ENCODE measurements at regions not wholly inside any gene's neighbourhood (a gene's known extent, or its start where the extent isn't known, plus 50 kb on each side); places are given as distances from the start of the nearest gene placed in this dataset.

DNA sequence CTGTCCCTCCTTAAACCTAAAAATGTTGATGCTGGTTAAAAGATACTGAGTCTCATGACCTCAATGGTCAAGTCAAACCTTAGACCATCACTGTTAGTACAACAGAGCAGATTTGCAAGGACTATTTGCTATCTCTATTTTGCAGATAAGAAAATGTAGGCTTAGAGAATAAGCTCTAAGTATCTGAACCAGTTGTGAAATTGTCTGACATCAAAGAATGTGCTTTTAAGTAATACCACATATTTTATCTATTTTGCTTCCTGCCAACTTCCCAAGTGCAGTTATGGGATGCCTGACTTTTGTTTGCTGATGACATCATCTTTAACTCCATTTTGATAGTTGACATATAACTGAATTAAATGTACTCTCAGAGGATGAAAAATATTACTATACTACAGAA, 83.6 kb upstream of the TMEM106B start:
- no peak overlapping the region for H3K27ac ChIP-seq
- no peak for DNase-seq (ENCODE audit: low spot score)
- TF ChIP-seq, protein P1, sequence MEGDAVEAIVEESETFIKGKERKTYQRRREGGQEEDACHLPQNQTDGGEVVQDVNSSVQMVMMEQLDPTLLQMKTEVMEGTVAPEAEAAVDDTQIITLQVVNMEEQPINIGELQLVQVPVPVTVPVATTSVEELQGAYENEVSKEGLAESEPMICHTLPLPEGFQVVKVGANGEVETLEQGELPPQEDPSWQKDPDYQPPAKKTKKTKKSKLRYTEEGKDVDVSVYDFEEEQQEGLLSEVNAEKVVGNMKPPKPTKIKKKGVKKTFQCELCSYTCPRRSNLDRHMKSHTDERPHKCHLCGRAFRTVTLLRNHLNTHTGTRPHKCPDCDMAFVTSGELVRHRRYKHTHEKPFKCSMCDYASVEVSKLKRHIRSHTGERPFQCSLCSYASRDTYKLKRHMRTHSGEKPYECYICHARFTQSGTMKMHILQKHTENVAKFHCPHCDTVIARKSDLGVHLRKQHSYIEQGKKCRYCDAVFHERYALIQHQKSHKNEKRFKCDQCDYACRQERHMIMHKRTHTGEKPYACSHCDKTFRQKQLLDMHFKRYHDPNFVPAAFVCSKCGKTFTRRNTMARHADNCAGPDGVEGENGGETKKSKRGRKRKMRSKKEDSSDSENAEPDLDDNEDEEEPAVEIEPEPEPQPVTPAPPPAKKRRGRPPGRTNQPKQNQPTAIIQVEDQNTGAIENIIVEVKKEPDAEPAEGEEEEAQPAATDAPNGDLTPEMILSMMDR (IDR thresholded peaks at IDR 0.05) = no peak
- H3K4me3 ChIP-seq = no peak overlapping the region

DNA sequence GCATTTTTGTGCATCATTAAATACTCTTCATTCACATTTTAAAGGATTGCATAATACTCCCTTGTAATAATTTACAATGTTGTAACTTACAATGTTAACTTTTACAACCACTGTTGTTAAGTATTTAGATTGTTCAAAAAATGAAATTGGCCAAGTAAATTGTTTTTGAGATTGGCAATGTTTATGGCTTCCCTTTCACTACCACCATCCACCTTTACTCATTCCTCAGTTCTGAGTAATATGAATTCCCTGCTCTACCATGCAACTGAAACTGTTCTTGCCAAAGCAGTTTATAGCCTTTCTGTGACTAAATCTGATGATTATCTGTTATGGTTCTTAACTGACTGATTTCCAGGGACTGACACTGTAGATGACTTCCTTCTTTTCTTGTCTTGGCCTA, 80.5 kb upstream of the TMEM106B start:
- no peak for DNase-seq (ENCODE audit: low spot score)
- Histone ChIP-seq H3K27ac (no peak overlapping the region), H3K4me3 (no peak overlapping the region)
- TF ChIP-seq, protein P1 (IDR thresholded peaks at IDR 0.05) = no peak

DNA sequence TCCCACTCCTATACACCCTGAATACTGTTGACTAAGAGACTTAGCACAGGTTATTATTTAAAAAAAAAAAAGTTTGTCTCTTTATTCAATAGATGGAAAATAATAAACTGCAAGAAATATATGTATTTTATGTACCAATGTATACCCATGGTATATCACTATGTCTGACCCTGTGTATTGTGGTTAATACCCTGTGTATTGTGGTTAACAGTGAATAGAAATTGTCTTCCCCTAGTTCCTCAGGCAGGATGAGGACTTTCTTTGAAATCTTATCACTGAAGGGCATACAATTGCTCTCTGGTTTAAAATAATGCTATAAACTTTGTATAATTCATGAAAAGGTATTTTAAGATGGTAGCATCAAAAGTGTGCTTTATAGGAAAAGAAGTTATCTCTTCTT, 80.0 kb upstream of the TMEM106B start:
- Histone ChIP-seq H3K27ac (no peak overlapping the region), H3K4me3 (no peak overlapping the region)
- TF ChIP-seq, protein P1 (IDR thresholded peaks at IDR 0.05) = no peak
- DNase-seq (ENCODE audit: low spot score) = no peak

DNA sequence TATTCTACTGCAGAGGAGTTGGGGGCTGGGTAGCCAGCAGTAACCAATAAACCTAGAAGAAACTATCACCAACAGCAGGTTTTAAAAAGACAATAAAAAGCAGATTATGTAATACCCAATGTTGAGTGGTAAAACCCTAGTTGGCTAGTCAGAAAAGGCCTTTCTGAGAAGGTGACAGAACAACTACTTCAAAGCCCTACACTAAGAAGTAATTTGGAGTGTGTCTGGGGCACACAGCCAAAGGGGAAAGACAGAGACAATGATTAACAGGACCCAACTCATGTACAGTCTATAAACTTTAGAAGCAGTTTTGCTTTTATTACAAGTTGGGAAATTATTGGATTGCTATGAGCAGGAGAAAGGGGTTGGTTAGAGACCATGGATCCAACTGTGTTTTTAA, 77.2 kb upstream of the TMEM106B start:
- Histone ChIP-seq H3K4me3 (no peak overlapping the region), H3K27ac (no peak overlapping the region)
- no peak for DNase-seq (ENCODE audit: low spot score)
- TF ChIP-seq, protein P1 (IDR thresholded peaks at IDR 0.05) = no peak

DNA sequence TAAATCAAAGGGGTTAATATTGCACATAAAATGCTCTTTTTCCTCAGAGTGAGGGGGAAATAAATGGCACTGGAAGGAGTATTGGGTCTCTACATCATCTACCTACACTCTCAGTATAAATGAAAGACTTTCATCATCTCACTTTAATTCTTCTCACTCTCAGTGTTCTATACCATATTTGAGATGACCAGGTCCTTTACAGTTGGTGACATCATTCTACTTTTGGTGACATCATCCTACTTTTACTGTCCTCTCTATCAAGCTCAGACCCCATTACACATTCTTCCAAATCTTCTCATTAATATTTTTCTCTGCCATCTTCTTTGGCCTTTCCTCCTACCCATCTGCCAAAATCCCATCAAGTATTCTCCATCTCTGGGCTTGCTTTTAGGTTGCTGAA, 74.6 kb upstream of the TMEM106B start:
- H3K4me3 ChIP-seq = no peak overlapping the region
- no peak for DNase-seq (ENCODE audit: low spot score)
- TF ChIP-seq, protein P1 (IDR thresholded peaks at IDR 0.05) = no peak
- no peak overlapping the region for H3K27ac ChIP-seq

DNA sequence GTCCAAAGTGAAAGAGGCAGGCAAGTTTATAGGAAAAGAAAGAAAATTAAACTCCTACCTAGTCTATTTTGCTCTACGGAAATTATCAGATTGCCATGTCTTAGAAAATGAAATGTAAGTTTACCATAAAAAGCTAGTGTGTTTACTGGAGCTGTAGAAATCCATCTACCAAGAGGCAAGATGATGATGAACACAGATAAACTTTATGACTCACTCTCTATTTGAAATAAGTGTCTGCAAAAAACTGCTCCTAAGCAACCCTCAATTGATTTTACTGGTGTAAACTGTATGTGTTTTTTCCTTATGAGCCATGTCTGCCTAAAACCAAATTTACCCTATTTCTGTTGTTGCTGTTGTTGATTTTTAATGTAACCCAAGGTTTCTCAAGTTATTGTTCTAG, 73.8 kb upstream of the TMEM106B start:
- no peak overlapping the region for H3K27ac ChIP-seq
- no peak overlapping the region for H3K4me3 ChIP-seq
- TF ChIP-seq, protein P1 (IDR thresholded peaks at IDR 0.05) = no peak
- DNase-seq (ENCODE audit: low spot score) = no peak

DNA sequence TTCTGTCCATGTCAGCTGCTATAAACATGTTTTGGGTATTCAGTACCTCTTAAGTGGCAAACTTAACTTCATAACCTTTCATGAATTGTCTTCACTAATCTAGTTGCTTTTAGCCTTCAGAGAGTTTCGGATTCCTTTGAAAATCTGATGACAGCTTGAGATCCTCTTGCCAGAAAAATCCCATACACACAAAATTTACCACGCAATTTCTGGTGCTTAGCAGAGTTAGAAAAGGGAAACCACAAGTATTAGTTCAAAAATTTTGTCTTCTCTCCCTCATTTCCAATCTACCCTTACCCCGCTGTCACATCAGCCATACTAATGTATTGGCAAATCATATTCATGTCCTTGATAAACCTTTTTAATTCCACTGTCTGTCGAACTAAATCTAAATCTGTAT, 72.7 kb upstream of the TMEM106B start:
- no peak overlapping the region for H3K4me3 ChIP-seq
- TF ChIP-seq, protein P1 (IDR thresholded peaks at IDR 0.05) = no peak
- no peak overlapping the region for H3K27ac ChIP-seq
- DNase-seq (ENCODE audit: low spot score) = no peak

Data from coronary artery (tissue), 2 donors.